Cardiac muscle cell (in vitro differentiated cells and primary cell): ENCODE measurements at regions not wholly inside any gene's neighbourhood (a gene's known extent, or its start where the extent isn't known, plus 50 kb on each side); places are given as distances from the start of the nearest gene placed in this dataset.

Source experiments
- DNase-seq, 2 donors: peaks; one replicate each; pipeline versions ENCODE4 v3.0.0 to v3.0.0-alpha.2; 2010 to 2017; ENCODE audit warnings: low read depth in 1 of 2, low spot score in 1 of 2
- H3K27ac ChIP-seq: fragments of 200-600 bp; sonication (generic); 2 replicates; pipeline ENCODE4 v1.5.1; 2016
- H3K27me3 ChIP-seq: fragments of 200-600 bp; sonication (generic); 2 replicates; pipeline ENCODE4 v1.6.0; 2016; ENCODE audit warnings: control low read depth
- H3K36me3 ChIP-seq: fragments of 200-600 bp; sonication (generic); 2 replicates; pipeline ENCODE4 v1.5.1; 2016; ENCODE audit warnings: control low read depth
- H3K4me1 ChIP-seq: fragments of 200-600 bp; sonication (generic); 2 replicates; pipeline ENCODE4 v1.8.1; 2017; ENCODE audit warnings: low read depth, mild to moderate bottlenecking, mixed run types
- H3K4me3 ChIP-seq: fragments of 200-600 bp; sonication (generic); 2 replicates; pipeline ENCODE4 v1.5.1; 2016; ENCODE audit warnings: mild to moderate bottlenecking
- H3K9me3 ChIP-seq: fragments of 200-600 bp; sonication (generic); 2 replicates; pipeline ENCODE4 v1.5.1; 2017; ENCODE audit warnings: low read depth, mild to moderate bottlenecking, control low read depth
- CTCF ChIP-seq: IDR thresholded peaks from 2 replicates; pipeline ENCODE4 v1.5.1; 2012; ENCODE audit warnings: low read depth, mild to moderate bottlenecking, low read length

GRCh38 chr6:84979541-84979940 is 215.1 kb upstream of the TBX18 start:
- Histone ChIP-seq H3K4me1 (no peaks in the 10 kb centered on the region), H3K27ac (no peak overlapping the region), H3K4me3 (no peak overlapping the region), H3K27me3 (no peaks in the 10 kb centered on the region), H3K9me3 (no peaks in the 10 kb centered on the region), H3K36me3 (no peaks in the 10 kb centered on the region)
- no peak for TF ChIP-seq CTCF
- DNase-seq, result peak in 1 of 2 donors; percentile 73

- H3K4me3 ChIP-seq, result no peak overlapping the region
- no peak for DNase-seq
- H3K36me3 ChIP-seq, result no peaks in the 10 kb centered on the region
- TF ChIP-seq CTCF, result no peak
- H3K27me3 ChIP-seq, result no peaks in the 10 kb centered on the region
- H3K27ac ChIP-seq, result no peak overlapping the region
- no peaks in the 10 kb centered on the region for H3K9me3 ChIP-seq
- H3K4me1 ChIP-seq, result no peaks in the 10 kb centered on the region
Measured at GRCh38 chr6:84977363-84977705, 212.9 kb upstream of the TBX18 start.

GRCh38 chr6:84976526-84977362 is 212.3 kb upstream of the TBX18 start:
- Histone ChIP-seq H3K27me3 (no peaks in the 10 kb centered on the region), H3K9me3 (no peaks in the 10 kb centered on the region), H3K36me3 (no peaks in the 10 kb centered on the region), H3K27ac (no peak overlapping the region), H3K4me1 (no peaks in the 10 kb centered on the region), H3K4me3 (no peak overlapping the region)
- no peak for TF ChIP-seq CTCF
- peak in 1 of 2 donors; percentile 41 for DNase-seq

- H3K4me3 ChIP-seq, result no peak overlapping the region
- H3K4me1 ChIP-seq, result no peaks in the 10 kb centered on the region
- H3K27me3 ChIP-seq, result no peaks in the 10 kb centered on the region
- TF ChIP-seq CTCF, result no peak
- DNase-seq, result no peak
- no peaks in the 10 kb centered on the region for H3K9me3 ChIP-seq
- no peak overlapping the region for H3K27ac ChIP-seq
- no peaks in the 10 kb centered on the region for H3K36me3 ChIP-seq
Measured at GRCh38 chr6:84975316-84975715, 210.9 kb upstream of the TBX18 start.

GRCh38 chr6:84973606-84974005 is 209.2 kb upstream of the TBX18 start:
- no peak for DNase-seq
- H3K36me3 ChIP-seq, result no peaks in the 10 kb centered on the region
- H3K4me1 ChIP-seq, result no peaks in the 10 kb centered on the region
- no peaks in the 10 kb centered on the region for H3K9me3 ChIP-seq
- no peak overlapping the region for H3K4me3 ChIP-seq
- no peaks in the 10 kb centered on the region for H3K27me3 ChIP-seq
- H3K27ac ChIP-seq, result no peak overlapping the region
- TF ChIP-seq CTCF, result no peak
